HG02981 (cell line): ENCODE measurements at regions not wholly inside any gene's neighbourhood (a gene's known extent, or its start where the extent isn't known, plus 50 kb on each side); places are given as distances from the start of the nearest gene placed in this dataset.

ENCODE experiments used
- ATAC-seq: cut with Tn5 transposase; IDR thresholded peaks from one replicate; pipeline ENCODE4 v1.9.1; 2021; ENCODE audit warnings: mild to moderate bottlenecking, moderate library complexity; ENCODE audit not compliant: unreplicated experiment

- no peak for ATAC-seq
Measured at GRCh38 chr11:45369313-45369712, 83.2 kb upstream of the SYT13 start.

GRCh38 chr11:45368697-45369096, 82.6 kb upstream of the SYT13 start:
- no peak for ATAC-seq

- ATAC-seq, result no peak
Measured at GRCh38 chr11:45366619-45367190, 80.6 kb upstream of the SYT13 start.

GRCh38 chr11:45365961-45366618, 79.9 kb upstream of the SYT13 start:
- no peak for ATAC-seq

- ATAC-seq, result no peak
Measured at GRCh38 chr11:45362636-45363035, 76.5 kb upstream of the SYT13 start.

GRCh38 chr11:45361551-45361950, 75.4 kb upstream of the SYT13 start:
- ATAC-seq, result no peak

- ATAC-seq, result no peak
Measured at GRCh38 chr11:45355706-45356041, 69.5 kb upstream of the SYT13 start.

- peak; percentile 88 for ATAC-seq
Measured at GRCh38 chr11:45354976-45355705, 69.0 kb upstream of the SYT13 start.

- no peak for ATAC-seq
Measured at GRCh38 chr11:45348729-45349128, 62.6 kb upstream of the SYT13 start.

- no peak for ATAC-seq
Measured at GRCh38 chr11:45347348-45348082, 61.4 kb upstream of the SYT13 start.

- ATAC-seq, result no peak
Measured at GRCh38 chr11:45345491-45345890, 59.4 kb upstream of the SYT13 start.

GRCh38 chr11:45344028-45344427, 57.9 kb upstream of the SYT13 start:
- ATAC-seq, result no peak

GRCh38 chr11:45343444-45343843, 57.3 kb upstream of the SYT13 start:
- ATAC-seq, result no peak

GRCh38 chr11:45341372-45341771, 55.2 kb upstream of the SYT13 start:
- ATAC-seq, result no peak

- peak; percentile 92 for ATAC-seq
Measured at GRCh38 chr11:45339729-45340519, 53.8 kb upstream of the SYT13 start.

GRCh38 chr11:45337583-45338360, 51.6 kb upstream of the SYT13 start:
- ATAC-seq, result no peak

GRCh38 chr11:45336136-45336535, 50.0 kb upstream of the SYT13 start:
- ATAC-seq, result no peak
